Transverse colon (tissue), 4 donors: ENCODE measurements at regions not wholly inside any gene's neighbourhood (a gene's known extent, or its start where the extent isn't known, plus 50 kb on each side); places are given as distances from the start of the nearest gene placed in this dataset.

Experiments used
- DNase-seq: peaks from one replicate; pipeline ENCODE4 v3.0.0-alpha.2; 2019
- H3K27ac ChIP-seq, 4 donors: fragments of 200-600 bp; sonication (generic); 2 replicates each; pipeline ENCODE4 v1.5.1; 2016 to 2018; ENCODE audit warnings: inconsistent platforms in 4 of 4
- H3K27me3 ChIP-seq: fragments of 200-600 bp; sonication (generic); 2 replicates; pipeline ENCODE4 v1.5.1; 2017; ENCODE audit warnings: inconsistent platforms
- H3K36me3 ChIP-seq, 4 donors: fragments of 200-600 bp; sonication (generic); 2 replicates each; pipeline ENCODE4 v1.5.1; 2017 to 2019; ENCODE audit warnings: inconsistent platforms in 4 of 4
- H3K4me1 ChIP-seq, 4 donors: fragments of 200-600 bp; sonication (generic); 2 replicates each; pipeline ENCODE4 v1.5.1; 2017 to 2020; ENCODE audit warnings: inconsistent platforms in 4 of 4
- H3K4me3 ChIP-seq, 4 donors: fragments of 200-600 bp; sonication (generic); 1 replicate in 1 of 4; 2 replicates in 3 of 4; pipeline versions ENCODE4 v1.5.1 to v1.6.1; 2017 to 2019; ENCODE audit warnings: inconsistent platforms in 4 of 4
- H3K9me3 ChIP-seq, 2 donors: fragments of 200-600 bp; sonication (generic); 2 replicates each; pipeline ENCODE4 v1.5.1; 2017 to 2019; ENCODE audit warnings: inconsistent platforms in 2 of 2
- CTCF ChIP-seq, 5 experiments: fragments of 200-600 bp in 3 of 5; fragments of 450-650 bp in 2 of 5; sonication (generic) in 3 of 5; IDR thresholded peaks; 1 replicate in 2 of 5; 2 replicates in 3 of 5; pipeline ENCODE4 v1.5.1; 2016 to 2017; ENCODE audit warnings: antibody characterized with exemption in 5 of 5, inconsistent platforms in 3 of 5, mild to moderate bottlenecking in 2 of 5, moderate library complexity in 1 of 5
- EP300 ChIP-seq: sonication (generic); formaldehyde crosslinking; IDR thresholded peaks from one replicate; pipeline ENCODE4 v1.6.1; 2017; ENCODE audit warnings: antibody characterized with exemption, low read depth
- POLR2A ChIP-seq: fragments of 450-650 bp; IDR thresholded peaks from one replicate; pipeline ENCODE4 v1.6.1; 2016; ENCODE audit warnings: antibody characterized with exemption, mild to moderate bottlenecking, moderate library complexity
- POLR2AphosphoS5 ChIP-seq, 3 donors: sonication (generic); formaldehyde crosslinking; IDR thresholded peaks; one replicate each; pipeline ENCODE4 v1.6.1; 2016; ENCODE audit warnings: antibody characterized with exemption in 3 of 3
- WGBS, 2 donors: methylation state at CpG; one replicate each; pipeline ENCODE4 v1.1.5; 2018; ENCODE audit warnings: low coverage in 1 of 2; 5-methylcytosine and 5-hydroxymethylcytosine counted together
- in situ Hi-C, 4 donors: fragments of 200-750 bp; cut with MboI; loops; one replicate each; pipeline versions ENCODE4 v1.15.0 to v1.15.1; 2017; ENCODE audit warnings: low sequenced_read_pairs in 3 of 4, low pct_ligation_motif_present in 1 of 4, low pct_unique_long_range_greater_than_20kb in 1 of 4
- intact Hi-C: fragments of 100-400 bp; cut with DNase I; formaldehyde crosslinking; loops from one replicate; pipeline ENCODE4 v1.15.1; 2023; ENCODE audit warnings: low total_unique reads
- small RNA-seq, 4 donors: library from RNA; depleted of rRNA; stranded (forward); fragments of <200 nt; gene quantifications; one replicate each; pipeline ENCODE3, GENCODE V24; 2016

DNA sequence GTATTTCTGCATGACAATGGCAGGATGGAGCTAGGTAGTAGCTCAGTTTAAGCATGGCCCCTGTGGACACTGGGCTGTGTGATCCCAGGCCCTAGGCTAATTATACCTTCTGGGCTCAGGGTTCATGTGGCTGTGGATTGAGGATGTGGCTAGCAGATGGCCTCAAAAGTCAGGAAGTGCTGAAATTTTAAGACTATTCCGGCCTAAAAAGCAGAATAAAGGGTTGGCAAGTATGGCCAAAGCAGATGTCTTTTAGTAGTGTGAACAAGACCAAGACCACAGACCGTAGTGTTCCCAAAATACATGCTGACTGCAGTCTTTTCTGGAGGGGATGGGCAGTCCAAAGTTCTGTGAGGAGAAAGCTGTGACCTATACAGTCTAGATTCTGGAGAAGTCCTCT lies 115.7 kb upstream of the RAG2 start:
- H3K36me3 ChIP-seq, result no peaks in the 10 kb centered on the region
- no peak overlapping the region for H3K4me3 ChIP-seq
- no peaks in the 10 kb centered on the region for H3K9me3 ChIP-seq
- H3K4me1 ChIP-seq, result no peaks in the 10 kb centered on the region
- WGBS, 2 donors, result 40 to 80% methylated on average over 1 to 2 of the region's 2 CpGs
- TF ChIP-seq CTCF (IDR thresholded peaks at IDR 0.05) (no peak), POLR2A (no peak), POLR2AphosphoS5 (IDR thresholded peaks at IDR 0.05) (no peak), EP300 (no peak)
- no peak overlapping the region for H3K27ac ChIP-seq
- in situ Hi-C loops (no loop called here), intact Hi-C loops (no loop called here)
- DNase-seq, result peak; percentile 7
- no peaks in the 10 kb centered on the region for H3K27me3 ChIP-seq

- intact Hi-C loops, result no loop called here
- no peaks in the 10 kb centered on the region for H3K9me3 ChIP-seq
- no peak for TF ChIP-seq EP300
- no peak for TF ChIP-seq POLR2AphosphoS5 (IDR thresholded peaks at IDR 0.05)
- TF ChIP-seq CTCF (IDR thresholded peaks at IDR 0.05), result no peak
- no peak for TF ChIP-seq POLR2A
- no peak overlapping the region for H3K4me3 ChIP-seq
- 72 to 81% methylated on average over 2 to 3 of the region's 3 CpGs for WGBS, 2 donors
- no peaks in the 10 kb centered on the region for H3K27me3 ChIP-seq
- in situ Hi-C loops, result no loop called here
- DNase-seq, result no peak
- no peaks in the 10 kb centered on the region for H3K36me3 ChIP-seq
- no peak overlapping the region for H3K27ac ChIP-seq
- no peaks in the 10 kb centered on the region for H3K4me1 ChIP-seq
Measured at GRCh38 chr11:36711104-36711825, 113.2 kb upstream of the RAG2 start.

Small RNAs in the stretch of these regions (small RNA-seq; reads per million reads assigned to genes)
- gene RF00322, result 0 reads per million in 4 donors
- 0 reads per million in 4 donors for gene RNU6-99P
